SK-N-MC (cell line): ENCODE measurements at regions not wholly inside any gene's neighbourhood (a gene's known extent, or its start where the extent isn't known, plus 50 kb on each side); places are given as distances from the start of the nearest gene placed in this dataset.

Experiments used
- DNase-seq: peaks from one replicate; pipeline ENCODE4 v3.0.0-alpha.2; 2011; ENCODE audit warnings: low read depth, low spot score
- H3K27ac ChIP-seq: fragments of 200-600 bp; sonication (generic); 2 replicates; pipeline ENCODE4 v1.5.1; 2016; ENCODE audit warnings: mixed run types
- H3K36me3 ChIP-seq: fragments of 200-600 bp; sonication (generic); 2 replicates; pipeline ENCODE4 v1.6.1; 2017; ENCODE audit warnings: antibody characterized with exemption, low read length, mixed read lengths; ENCODE audit not compliant: insufficient read depth
- H3K4me3 ChIP-seq: fragments of 200-600 bp; sonication (generic); 2 replicates; pipeline ENCODE4 v1.5.1; 2016
- H3K9ac ChIP-seq: fragments of 200-600 bp; sonication (generic); 2 replicates; pipeline ENCODE4 v1.8.0; 2017; ENCODE audit warnings: mixed run types, mixed read lengths; ENCODE audit not compliant: insufficient read length
- H3K9me3 ChIP-seq: fragments of 200-600 bp; sonication (generic); 2 replicates; pipeline ENCODE4 v1.6.1; 2017; ENCODE audit warnings: low read depth, mild to moderate bottlenecking, antibody characterized with exemption, low read length, moderate library complexity, mixed read lengths
- EZH2 ChIP-seq: fragments of 200-600 bp; sonication (generic); IDR thresholded peaks from one replicate; pipeline ENCODE4 v1.6.1; 2017; ENCODE audit warnings: antibody characterized with exemption
- FOXP2 ChIP-seq: optimal IDR thresholded peaks from 2 replicates; pipeline ENCODE3; 2011; ENCODE audit warnings: mild to moderate bottlenecking, moderate library complexity; ENCODE audit not compliant: insufficient read depth; ENCODE audit errors: extremely low read length, control extremely low read depth
- POLR2AphosphoS5 ChIP-seq: IDR thresholded peaks from 2 replicates; pipeline ENCODE4 v1.6.1; 2012; ENCODE audit warnings: mild to moderate bottlenecking, low read depth, low read length, borderline replicate concordance

DNA sequence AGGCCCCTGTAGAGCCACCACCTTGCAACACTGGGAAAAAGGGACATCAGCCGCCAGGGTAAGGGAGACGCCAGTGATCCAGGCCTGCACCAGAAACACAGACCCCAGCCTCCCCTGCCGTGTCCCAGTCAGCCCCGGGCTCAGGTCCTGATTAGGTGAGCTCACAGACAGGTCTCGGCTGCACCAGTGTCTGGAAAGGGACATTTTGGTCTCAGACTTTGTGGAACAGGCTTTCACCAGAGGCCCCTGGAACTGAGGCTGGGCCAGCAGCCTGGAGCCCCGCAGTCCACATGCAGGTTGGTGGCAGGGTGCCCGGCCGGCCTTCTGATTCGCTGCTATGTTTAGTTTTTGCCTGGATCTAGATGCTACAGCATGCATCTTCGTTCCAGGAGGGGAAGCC lies 369.0 kb upstream of the IRX4 start:
- no peak for DNase-seq
- H3K9me3 ChIP-seq: no peaks in the 10 kb centered on the region
- no peak overlapping the region for H3K27ac ChIP-seq
- no peak overlapping the region for H3K9ac ChIP-seq
- TF ChIP-seq POLR2AphosphoS5: no peak
- no peak for TF ChIP-seq FOXP2
- TF ChIP-seq EZH2: no peak
- H3K4me3 ChIP-seq: no peak overlapping the region
- H3K36me3 ChIP-seq: no peaks in the 10 kb centered on the region

DNA sequence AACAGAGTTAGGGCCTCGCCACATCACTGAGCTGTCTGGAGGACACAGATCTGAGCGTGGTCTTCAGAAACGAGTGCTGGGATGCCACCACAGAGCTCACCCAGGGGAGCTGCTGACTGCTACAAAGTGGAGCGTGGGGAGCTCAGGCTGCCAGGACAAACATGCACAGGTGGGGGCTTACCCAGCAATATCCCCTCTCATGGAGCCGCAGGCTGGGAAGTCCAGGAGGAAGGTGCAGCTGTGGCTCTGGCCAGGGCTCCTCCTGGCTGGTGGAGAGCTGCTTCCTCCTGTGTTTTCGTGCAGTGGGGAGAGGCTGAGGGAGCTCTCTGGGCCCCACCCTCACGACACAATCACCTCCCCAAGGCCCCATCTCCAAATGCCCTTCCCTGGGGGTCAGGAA lies 368.6 kb upstream of the IRX4 start:
- no peaks in the 10 kb centered on the region for H3K9me3 ChIP-seq
- H3K9ac ChIP-seq: no peak overlapping the region
- DNase-seq: no peak
- no peak overlapping the region for H3K27ac ChIP-seq
- no peak for TF ChIP-seq FOXP2
- TF ChIP-seq POLR2AphosphoS5: no peak
- TF ChIP-seq EZH2: no peak
- no peaks in the 10 kb centered on the region for H3K36me3 ChIP-seq
- H3K4me3 ChIP-seq: no peak overlapping the region

DNA sequence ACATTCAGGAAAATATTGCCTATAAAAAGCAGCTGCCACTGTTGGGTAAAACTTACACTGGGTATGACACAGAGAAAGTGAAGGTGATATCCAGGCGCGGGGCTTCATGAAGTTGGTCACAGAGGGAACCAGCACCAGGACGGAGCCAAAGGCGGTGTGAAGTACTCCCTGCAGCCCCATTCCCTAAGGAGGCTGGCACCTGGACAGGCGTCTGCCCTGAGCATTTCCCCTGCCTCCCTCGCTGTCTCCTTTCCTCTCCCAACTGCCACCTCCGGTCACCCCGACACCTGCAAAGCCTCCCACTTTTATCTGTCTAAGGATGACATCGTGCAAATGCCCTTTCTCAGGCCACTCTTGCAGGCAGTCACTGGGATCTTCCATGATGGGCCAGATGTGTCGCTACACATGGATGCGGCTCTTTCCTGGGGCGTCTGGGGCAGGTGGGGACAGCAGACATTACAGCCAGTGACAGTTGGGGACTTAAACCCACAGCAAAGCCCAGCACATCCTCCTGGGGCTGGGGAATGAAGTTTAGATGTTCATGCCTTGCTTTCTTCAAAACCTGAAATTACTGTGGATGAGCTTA lies 367.7 kb upstream of the IRX4 start:
- Histone ChIP-seq H3K36me3 (no peaks in the 10 kb centered on the region), H3K27ac (no peak overlapping the region), H3K4me3 (no peak overlapping the region), H3K9me3 (no peaks in the 10 kb centered on the region), H3K9ac (no peak overlapping the region)
- no peak for TF ChIP-seq EZH2
- no peak for DNase-seq

DNA sequence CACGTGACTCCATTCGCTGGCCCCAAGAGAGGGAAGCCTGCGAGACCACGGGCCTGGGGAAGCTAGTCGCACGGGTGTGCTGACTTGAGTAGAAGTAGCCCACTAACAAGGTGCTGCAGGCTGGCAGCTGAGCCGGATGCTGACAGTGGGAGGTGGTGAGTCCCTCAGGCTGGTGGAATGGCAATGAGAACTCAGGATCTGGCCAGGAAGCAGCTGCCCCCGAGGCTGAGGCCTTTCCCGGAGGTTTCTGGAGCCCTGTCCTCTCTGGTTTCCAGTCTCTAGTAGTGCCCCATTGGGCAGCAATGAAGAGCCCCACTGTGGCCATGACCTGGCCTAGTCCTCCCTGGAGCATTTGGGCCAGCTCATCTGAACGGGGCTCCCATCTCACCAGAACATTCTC lies 366.7 kb upstream of the IRX4 start:
- Histone ChIP-seq H3K9me3 (no peaks in the 10 kb centered on the region), H3K4me3 (no peak overlapping the region), H3K36me3 (no peaks in the 10 kb centered on the region), H3K27ac (no peak overlapping the region), H3K9ac (no peak overlapping the region)
- DNase-seq: no peak
- TF ChIP-seq POLR2AphosphoS5: no peak
- no peak for TF ChIP-seq FOXP2
- TF ChIP-seq EZH2: no peak

DNA sequence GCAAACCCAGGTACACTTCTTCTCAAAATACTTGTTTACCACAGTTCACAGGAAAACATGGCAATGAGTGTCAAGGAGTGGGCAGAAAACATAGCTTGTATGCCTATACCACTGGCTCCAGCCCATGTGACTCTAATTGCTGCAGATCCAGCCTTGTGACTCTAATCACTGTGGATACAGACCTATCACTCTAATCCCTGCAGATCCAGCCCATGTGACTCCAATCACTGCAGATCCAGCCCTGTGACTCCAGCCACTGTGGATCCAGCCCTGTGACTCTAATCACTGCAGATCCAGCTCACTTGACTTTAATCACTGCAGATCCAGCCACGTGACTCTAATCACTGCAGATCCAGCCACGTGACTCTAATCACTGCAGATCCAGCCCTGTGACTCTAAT lies 366.3 kb upstream of the IRX4 start:
- H3K36me3 ChIP-seq: no peaks in the 10 kb centered on the region
- no peak overlapping the region for H3K4me3 ChIP-seq
- no peak overlapping the region for H3K27ac ChIP-seq
- TF ChIP-seq POLR2AphosphoS5 (no peak), EZH2 (no peak), FOXP2 (no peak)
- no peak for DNase-seq
- no peaks in the 10 kb centered on the region for H3K9me3 ChIP-seq
- no peak overlapping the region for H3K9ac ChIP-seq

DNA sequence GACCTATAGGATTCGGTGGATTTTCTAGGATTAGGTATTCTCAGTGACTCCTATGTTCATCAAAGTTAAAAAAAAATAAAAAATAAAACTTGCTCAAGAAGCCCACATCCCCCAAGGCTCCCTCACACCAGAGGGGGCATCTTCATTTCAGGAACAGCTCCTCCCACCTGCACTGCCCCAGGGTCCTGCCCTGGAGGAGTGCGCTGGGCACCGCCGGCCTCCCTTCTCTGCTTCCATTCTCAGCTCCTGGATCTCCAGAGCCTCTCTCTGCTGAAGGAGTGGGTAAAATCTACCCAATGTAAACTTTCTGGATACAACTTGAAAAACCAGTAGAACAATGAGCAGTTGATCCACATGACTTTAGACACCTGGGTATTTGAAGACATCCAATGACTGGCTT lies 359.8 kb upstream of the IRX4 start:
- Histone ChIP-seq H3K27ac (no peak overlapping the region), H3K36me3 (no peaks in the 10 kb centered on the region), H3K9me3 (no peaks in the 10 kb centered on the region), H3K9ac (no peak overlapping the region), H3K4me3 (no peak overlapping the region)
- DNase-seq: no peak
- TF ChIP-seq POLR2AphosphoS5: no peak
- no peak for TF ChIP-seq FOXP2
- no peak for TF ChIP-seq EZH2

DNA sequence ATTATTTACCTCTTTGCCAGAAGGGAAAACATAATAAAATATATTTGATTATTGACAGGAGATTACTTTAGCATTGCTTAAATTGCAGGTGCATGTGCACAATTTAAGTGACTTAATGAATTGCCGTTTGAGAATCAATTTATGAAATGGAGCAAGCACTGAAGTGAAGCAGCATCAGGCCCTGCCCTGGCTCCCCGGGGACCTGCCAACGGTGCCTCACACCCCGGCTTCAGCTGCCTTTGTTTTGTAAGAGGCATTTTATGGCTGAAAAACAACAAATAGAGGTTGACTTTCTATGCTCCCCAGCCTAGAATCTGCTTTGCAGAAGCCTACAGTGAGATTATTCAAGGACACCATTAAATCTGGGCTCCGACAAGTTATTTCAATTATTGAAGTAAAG lies 359.1 kb upstream of the IRX4 start:
- H3K4me3 ChIP-seq: no peak overlapping the region
- H3K36me3 ChIP-seq: no peaks in the 10 kb centered on the region
- no peak for DNase-seq
- no peaks in the 10 kb centered on the region for H3K9me3 ChIP-seq
- no peak overlapping the region for H3K9ac ChIP-seq
- no peak for TF ChIP-seq EZH2
- no peak overlapping the region for H3K27ac ChIP-seq

DNA sequence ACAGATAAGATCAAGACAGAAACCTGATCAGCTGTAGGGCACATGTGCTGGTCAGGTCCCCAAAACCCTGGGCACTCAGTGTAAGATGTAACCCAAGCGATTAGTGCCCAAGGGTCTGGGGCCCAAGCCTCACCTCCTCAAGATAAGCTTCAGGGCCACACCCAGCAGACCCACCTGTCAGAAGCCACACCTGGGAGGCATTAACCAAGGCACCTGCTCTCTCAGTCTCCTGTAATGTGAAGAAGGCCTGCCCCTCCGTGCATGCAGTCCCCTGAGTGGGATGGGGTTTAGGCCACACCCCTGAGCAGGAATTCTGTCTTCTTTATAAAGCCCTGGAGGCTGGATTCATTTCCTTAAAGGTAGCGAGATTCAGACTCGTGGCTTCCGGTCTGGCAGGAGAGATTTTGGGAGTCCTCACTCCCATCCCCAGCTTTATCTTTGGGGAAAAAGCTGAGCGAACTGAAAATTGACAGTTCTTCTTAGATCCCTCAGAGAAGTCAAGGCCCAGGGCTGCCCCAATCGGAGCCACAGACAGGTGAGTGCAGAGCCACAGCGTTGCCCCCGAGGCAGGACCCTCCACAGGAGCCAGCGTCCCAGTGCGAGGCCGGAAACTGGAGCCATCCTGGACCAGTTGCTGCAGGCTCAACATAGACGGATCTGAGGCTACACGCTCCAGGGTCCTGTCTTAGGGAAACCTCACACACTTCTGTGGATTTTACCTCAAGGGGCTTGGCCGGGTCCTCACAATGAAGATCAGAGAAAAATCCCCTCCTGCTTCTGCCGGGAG lies 357.6 kb upstream of the IRX4 start:
- H3K9ac ChIP-seq: no peak overlapping the region
- no peak for DNase-seq
- no peaks in the 10 kb centered on the region for H3K9me3 ChIP-seq
- no peaks in the 10 kb centered on the region for H3K36me3 ChIP-seq
- H3K4me3 ChIP-seq: no peak overlapping the region
- no peak for TF ChIP-seq FOXP2
- no peak overlapping the region for H3K27ac ChIP-seq

DNA sequence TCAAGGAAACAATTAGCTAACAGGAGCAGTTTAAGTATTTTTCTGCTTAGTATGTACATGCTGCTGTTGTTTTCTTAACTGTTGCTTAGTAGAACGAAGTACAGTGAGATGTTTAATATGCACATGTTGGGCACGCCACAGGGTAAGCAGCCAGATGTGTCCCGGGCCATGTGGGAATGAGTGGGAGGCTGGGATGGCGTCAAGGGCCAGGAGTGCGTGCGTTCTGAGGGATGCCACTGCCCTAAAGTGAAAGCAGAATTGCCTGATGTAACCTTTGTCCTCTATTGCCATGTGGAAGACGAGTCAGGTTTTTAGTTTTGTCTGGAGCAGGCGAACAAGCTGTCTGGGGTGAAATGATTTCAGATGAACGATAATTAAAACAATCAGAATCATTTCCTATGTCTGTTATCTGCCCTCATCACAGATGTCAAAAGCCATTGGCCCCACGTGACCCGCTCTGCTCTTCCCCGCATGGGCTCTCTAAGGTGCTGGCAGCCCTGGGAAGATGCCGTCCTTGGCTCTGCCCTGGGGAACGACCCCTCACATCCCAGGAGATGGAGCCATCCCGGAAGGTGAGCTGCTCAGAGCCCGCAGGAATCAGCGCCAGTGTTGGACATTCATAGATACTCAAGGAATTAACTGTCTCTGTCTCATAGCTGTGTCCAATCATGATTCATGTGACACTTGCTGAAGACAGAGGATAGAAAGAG lies 356.6 kb upstream of the IRX4 start:
- Histone ChIP-seq H3K4me3 (no peak overlapping the region), H3K9me3 (no peaks in the 10 kb centered on the region), H3K27ac (no peak overlapping the region), H3K9ac (no peak overlapping the region), H3K36me3 (no peaks in the 10 kb centered on the region)
- TF ChIP-seq EZH2 (no peak), POLR2AphosphoS5 (no peak), FOXP2 (no peak)
- DNase-seq: no peak
